Fibroblast of skin of right quadriceps (primary cell): ENCODE measurements at regions not wholly inside any gene's neighbourhood (a gene's known extent, or its start where the extent isn't known, plus 50 kb on each side); places are given as distances from the start of the nearest gene placed in this dataset.

Experiments
- DNase-seq: peaks from one replicate; pipeline ENCODE4 v3.0.0-alpha.2; 2013

GRCh38 chr13:29654843-29655547 lies 59.5 kb upstream of the SLC7A1 start:
- peak; percentile 97 for DNase-seq

GRCh38 chr13:29654384-29654783 lies 58.9 kb upstream of the SLC7A1 start:
- no peak for DNase-seq

GRCh38 chr13:29648760-29649159 lies 53.3 kb upstream of the SLC7A1 start:
- no peak for DNase-seq
